PFSK-1 (cell line): ENCODE measurements at regions not wholly inside any gene's neighbourhood (a gene's known extent, or its start where the extent isn't known, plus 50 kb on each side); places are given as distances from the start of the nearest gene placed in this dataset.

ENCODE experiments used
- FOXP2 ChIP-seq: optimal IDR thresholded peaks from 2 replicates; pipeline ENCODE3; 2011; ENCODE audit warnings: borderline replicate concordance, control low read depth, inconsistent platforms; ENCODE audit not compliant: insufficient read depth; ENCODE audit errors: extremely low read length, extremely low read depth
- POLR2AphosphoS5 ChIP-seq: IDR thresholded peaks from 2 replicates; pipeline ENCODE4 v1.6.1; 2012; ENCODE audit warnings: low read depth, mild to moderate bottlenecking, control low read depth, low read length, moderate library complexity
- SIN3A ChIP-seq: IDR thresholded peaks from 2 replicates; pipeline ENCODE4 v1.6.1; 2012; ENCODE audit warnings: mild to moderate bottlenecking, low read length, moderate library complexity, borderline replicate concordance; ENCODE audit not compliant: insufficient read depth
- TAF1 ChIP-seq: IDR thresholded peaks from 2 replicates; pipeline ENCODE4 v1.6.1; 2012; ENCODE audit warnings: low read length, control low read depth, borderline replicate concordance; ENCODE audit not compliant: insufficient read depth
- TF ChIP-seq, protein P1 (sequence below), 2 experiments: IDR thresholded peaks; 2 replicates each; pipeline versions ENCODE4 v1.6.1 to v1.8.0; 2011 to 2012; ENCODE audit warnings: low read depth in 2 of 2, low read length in 2 of 2, control low read depth in 1 of 2, inconsistent platforms in 1 of 2, mild to moderate bottlenecking in 1 of 2, moderate library complexity in 1 of 2; ENCODE audit not compliant: insufficient read depth in 1 of 2

DNA sequence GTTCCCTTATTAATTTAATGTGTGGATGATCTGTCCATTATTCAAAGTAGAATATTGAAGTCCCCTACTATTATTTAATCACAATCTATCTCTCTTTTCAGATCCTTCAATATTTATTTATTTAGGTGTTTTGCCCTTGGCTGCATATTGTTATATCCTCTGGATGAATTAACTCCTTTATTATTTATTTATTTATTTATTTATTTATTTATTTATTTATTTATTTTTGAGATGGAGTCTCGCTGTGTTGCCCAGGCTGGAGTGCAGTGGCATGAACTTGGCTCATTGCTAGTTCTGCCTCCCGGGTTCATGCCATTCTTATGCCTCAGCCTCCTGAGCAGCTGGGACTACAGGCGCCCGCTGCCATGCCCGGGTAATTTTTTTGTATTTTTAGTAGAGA is 776.6 kb upstream of the NXPH2 start:
- TF ChIP-seq FOXP2 (no peak), TAF1 (no peak), POLR2AphosphoS5 (no peak), SIN3A (no peak)
- TF ChIP-seq, protein P1, sequence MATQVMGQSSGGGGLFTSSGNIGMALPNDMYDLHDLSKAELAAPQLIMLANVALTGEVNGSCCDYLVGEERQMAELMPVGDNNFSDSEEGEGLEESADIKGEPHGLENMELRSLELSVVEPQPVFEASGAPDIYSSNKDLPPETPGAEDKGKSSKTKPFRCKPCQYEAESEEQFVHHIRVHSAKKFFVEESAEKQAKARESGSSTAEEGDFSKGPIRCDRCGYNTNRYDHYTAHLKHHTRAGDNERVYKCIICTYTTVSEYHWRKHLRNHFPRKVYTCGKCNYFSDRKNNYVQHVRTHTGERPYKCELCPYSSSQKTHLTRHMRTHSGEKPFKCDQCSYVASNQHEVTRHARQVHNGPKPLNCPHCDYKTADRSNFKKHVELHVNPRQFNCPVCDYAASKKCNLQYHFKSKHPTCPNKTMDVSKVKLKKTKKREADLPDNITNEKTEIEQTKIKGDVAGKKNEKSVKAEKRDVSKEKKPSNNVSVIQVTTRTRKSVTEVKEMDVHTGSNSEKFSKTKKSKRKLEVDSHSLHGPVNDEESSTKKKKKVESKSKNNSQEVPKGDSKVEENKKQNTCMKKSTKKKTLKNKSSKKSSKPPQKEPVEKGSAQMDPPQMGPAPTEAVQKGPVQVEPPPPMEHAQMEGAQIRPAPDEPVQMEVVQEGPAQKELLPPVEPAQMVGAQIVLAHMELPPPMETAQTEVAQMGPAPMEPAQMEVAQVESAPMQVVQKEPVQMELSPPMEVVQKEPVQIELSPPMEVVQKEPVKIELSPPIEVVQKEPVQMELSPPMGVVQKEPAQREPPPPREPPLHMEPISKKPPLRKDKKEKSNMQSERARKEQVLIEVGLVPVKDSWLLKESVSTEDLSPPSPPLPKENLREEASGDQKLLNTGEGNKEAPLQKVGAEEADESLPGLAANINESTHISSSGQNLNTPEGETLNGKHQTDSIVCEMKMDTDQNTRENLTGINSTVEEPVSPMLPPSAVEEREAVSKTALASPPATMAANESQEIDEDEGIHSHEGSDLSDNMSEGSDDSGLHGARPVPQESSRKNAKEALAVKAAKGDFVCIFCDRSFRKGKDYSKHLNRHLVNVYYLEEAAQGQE (IDR thresholded peaks at IDR 0.05; ENCODE audit: insufficient read depth in 1 of 2, low read depth in 2 of 2, low read length in 2 of 2) = no peak

DNA sequence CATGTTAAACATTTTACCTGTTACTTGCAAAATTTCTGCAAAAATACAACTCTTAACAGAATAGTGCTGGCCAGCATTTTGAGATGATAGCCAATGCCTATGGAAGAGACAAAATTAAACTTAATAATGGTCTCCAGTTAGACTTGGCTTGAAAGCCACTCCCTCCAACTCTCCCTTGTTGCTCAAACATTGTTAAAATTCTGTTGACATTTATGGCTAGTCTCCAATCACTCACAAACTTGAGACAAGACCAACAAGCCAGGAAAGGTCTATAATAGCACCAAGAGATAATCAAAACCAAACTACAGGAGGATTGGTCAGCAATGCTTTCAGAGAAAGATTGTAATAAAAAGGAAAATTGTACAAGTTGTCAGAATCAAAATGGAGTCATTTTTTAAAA is 770.7 kb upstream of the NXPH2 start:
- TF ChIP-seq TAF1 = no peak
- no peak for TF ChIP-seq FOXP2
- TF ChIP-seq, protein P1 (IDR thresholded peaks at IDR 0.05; ENCODE audit: insufficient read depth in 1 of 2, low read depth in 2 of 2, low read length in 2 of 2) = no peak
- TF ChIP-seq SIN3A = no peak
- TF ChIP-seq POLR2AphosphoS5 = no peak

DNA sequence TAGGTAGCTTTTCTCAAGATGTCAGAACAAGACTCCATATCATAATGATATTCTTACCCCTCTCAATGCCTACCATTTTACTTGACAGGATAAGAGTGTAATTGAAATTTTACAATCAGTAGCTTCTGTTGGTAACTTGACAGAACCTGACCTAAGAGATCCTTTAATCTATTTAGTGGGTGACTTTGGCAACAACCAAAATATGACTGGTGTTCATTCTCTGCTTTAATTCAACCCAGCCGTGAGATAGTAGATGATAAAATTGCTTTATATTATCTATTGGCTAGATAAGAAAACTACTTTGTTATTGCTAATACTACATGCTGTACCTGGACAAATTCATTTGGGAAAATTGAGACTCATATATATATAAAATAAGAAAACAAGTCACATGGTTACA is 770.2 kb upstream of the NXPH2 start:
- TF ChIP-seq FOXP2 (no peak), SIN3A (no peak), POLR2AphosphoS5 (no peak), TAF1 (no peak)
- TF ChIP-seq, protein P1 (IDR thresholded peaks at IDR 0.05; ENCODE audit: insufficient read depth in 1 of 2, low read depth in 2 of 2, low read length in 2 of 2) = no peak

DNA sequence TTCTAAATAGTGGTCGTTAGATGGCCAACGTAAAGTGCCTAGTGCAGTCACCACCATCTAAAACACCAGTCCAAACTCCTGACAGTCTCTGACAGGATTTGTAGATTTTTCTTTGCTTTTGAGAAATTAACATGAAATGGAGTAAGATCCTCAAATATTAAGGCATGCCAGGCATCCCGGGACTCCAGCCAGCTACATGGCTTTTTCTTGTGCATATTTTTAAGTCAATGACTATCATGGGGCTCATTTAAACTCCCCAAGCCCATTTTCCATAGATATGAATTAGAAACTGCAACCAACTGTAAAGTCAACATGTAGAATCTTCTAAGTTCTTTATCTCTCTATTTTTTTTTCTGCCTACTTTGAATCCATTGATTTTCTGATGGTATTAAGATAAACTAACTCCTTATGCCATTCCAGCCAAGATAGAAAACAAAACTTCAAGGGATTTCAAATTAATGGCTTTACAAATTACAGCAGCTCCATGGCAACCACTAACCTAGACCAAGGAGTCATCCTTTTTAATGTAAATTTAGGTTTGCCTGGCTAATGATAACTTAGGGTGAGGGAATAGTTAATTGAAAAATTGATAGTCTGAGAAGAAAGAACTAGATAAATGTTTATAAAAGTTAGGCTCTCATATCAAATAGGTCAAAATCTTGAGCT is 764.1 kb upstream of the NXPH2 start:
- TF ChIP-seq SIN3A (no peak), FOXP2 (no peak), TAF1 (no peak), POLR2AphosphoS5 (no peak)
- TF ChIP-seq, protein P1 (IDR thresholded peaks at IDR 0.05; ENCODE audit: insufficient read depth in 1 of 2, low read depth in 2 of 2, low read length in 2 of 2) = no peak
